K562 (cell line): ENCODE measurements at regions not wholly inside any gene's neighbourhood (a gene's known extent, or its start where the extent isn't known, plus 50 kb on each side); places are given as distances from the start of the nearest gene placed in this dataset.

Source experiments
- FOXM1 ChIP-seq, 2 experiments: fragments of 450-650 bp in 1 of 2; sonication (generic) in 1 of 2; formaldehyde crosslinking in 1 of 2; IDR thresholded peaks; 2 replicates each; pipeline versions ENCODE4 v1.6.1 to v1.9.0; 2017 to 2022; ENCODE audit warnings: low read depth in 2 of 2, mild to moderate bottlenecking in 2 of 2, missing genetic modification reagents in 1 of 2, moderate library complexity in 1 of 2
- IFI16 ChIP-seq: fragments of 250-450 bp; sonication (Bioruptor Pico); IDR thresholded peaks from 2 replicates; pipeline ENCODE4 v2.1.2; 2022; ENCODE audit warnings: mild to moderate bottlenecking, inconsistent platforms
- RBM22 ChIP-seq: fragments of 200-400 bp; formaldehyde crosslinking; IDR thresholded peaks from 2 replicates; pipeline ENCODE4 v1.6.1; 2018; ENCODE audit warnings: low read length, low read depth; ENCODE audit not compliant: poor library complexity, severe bottlenecking
- RBM25 ChIP-seq: fragments of 200-400 bp; formaldehyde crosslinking; IDR thresholded peaks from 2 replicates; pipeline ENCODE4 v1.6.1; 2018; ENCODE audit warnings: low read length, low read depth, moderate library complexity; ENCODE audit not compliant: severe bottlenecking
- RFX7 ChIP-seq: fragments of 250-450 bp; sonication (Bioruptor Pico); IDR thresholded peaks from 2 replicates; pipeline ENCODE4 v1.5.1; 2021; ENCODE audit warnings: mild to moderate bottlenecking
- SP2 ChIP-seq: IDR thresholded peaks from 2 replicates; pipeline ENCODE4 v1.6.1; 2011; ENCODE audit warnings: mild to moderate bottlenecking, low read depth, low read length, moderate library complexity; ENCODE audit not compliant: poor library complexity, severe bottlenecking; ENCODE audit errors: extremely low read depth
- XRCC5 ChIP-seq: fragments of 200-400 bp; formaldehyde crosslinking; IDR thresholded peaks from 2 replicates; pipeline ENCODE4 v1.6.1; 2017; ENCODE audit warnings: low read depth, mild to moderate bottlenecking, low read length
- ZNF140 ChIP-seq: fragments of 250-450 bp; sonication (Bioruptor Pico); IDR thresholded peaks from 2 replicates; pipeline ENCODE4 v1.8.0; 2021; ENCODE audit warnings: moderate library complexity, mild to moderate bottlenecking, inconsistent platforms
- ZNF445 ChIP-seq: fragments of 250-450 bp; sonication (Bioruptor Pico); IDR thresholded peaks from 2 replicates; pipeline ENCODE4 v1.4.0; 2020; ENCODE audit warnings: low read depth, mild to moderate bottlenecking, moderate library complexity
- TF ChIP-seq, protein P1 (sequence below), 2 experiments: fragments of 450-650 bp in 1 of 2; sonication (generic) in 1 of 2; formaldehyde crosslinking in 1 of 2; IDR thresholded peaks; 2 replicates each; pipeline versions ENCODE4 v1.7.1 to v1.9.0; 2016 to 2022; ENCODE audit warnings: inconsistent platforms in 1 of 2, mild to moderate bottlenecking in 1 of 2, missing genetic modification reagents in 1 of 2
- TF ChIP-seq, protein P2 (sequence below): fragments of 450-650 bp; conservative IDR thresholded peaks from 2 replicates; pipeline ENCODE4 v1.6.1; 2016; ENCODE audit warnings: missing genetic modification characterization, low read depth, mild to moderate bottlenecking, control low read depth, missing compliant biosample characterization
- TF ChIP-seq, protein P3 (sequence below): fragments of 250-450 bp; sonication (Bioruptor Pico); IDR thresholded peaks from 2 replicates; pipeline ENCODE4 v1.8.0; 2021; ENCODE audit warnings: moderate library complexity, mild to moderate bottlenecking, inconsistent platforms

DNA sequence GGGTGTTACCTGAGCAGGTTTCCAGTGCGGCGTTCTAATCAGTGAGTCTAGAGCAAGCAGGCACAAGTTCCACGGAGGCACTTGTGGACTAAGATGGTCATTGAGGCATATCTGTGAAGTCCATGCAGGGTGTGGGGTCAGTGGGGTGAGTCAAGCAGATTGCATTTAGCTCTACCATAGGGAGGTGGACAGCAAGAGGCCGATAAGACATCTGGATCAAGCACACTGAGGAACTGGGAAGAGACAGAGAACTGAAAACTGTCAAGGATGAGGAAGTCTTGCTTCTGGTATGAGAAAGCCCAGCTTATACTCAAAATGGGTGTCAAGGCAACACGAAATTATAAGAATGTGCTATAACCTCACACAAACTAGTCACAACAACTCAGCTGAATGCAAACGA, 61.2 kb upstream of the SLC39A10 start (continued):
- TF ChIP-seq, protein P1, sequence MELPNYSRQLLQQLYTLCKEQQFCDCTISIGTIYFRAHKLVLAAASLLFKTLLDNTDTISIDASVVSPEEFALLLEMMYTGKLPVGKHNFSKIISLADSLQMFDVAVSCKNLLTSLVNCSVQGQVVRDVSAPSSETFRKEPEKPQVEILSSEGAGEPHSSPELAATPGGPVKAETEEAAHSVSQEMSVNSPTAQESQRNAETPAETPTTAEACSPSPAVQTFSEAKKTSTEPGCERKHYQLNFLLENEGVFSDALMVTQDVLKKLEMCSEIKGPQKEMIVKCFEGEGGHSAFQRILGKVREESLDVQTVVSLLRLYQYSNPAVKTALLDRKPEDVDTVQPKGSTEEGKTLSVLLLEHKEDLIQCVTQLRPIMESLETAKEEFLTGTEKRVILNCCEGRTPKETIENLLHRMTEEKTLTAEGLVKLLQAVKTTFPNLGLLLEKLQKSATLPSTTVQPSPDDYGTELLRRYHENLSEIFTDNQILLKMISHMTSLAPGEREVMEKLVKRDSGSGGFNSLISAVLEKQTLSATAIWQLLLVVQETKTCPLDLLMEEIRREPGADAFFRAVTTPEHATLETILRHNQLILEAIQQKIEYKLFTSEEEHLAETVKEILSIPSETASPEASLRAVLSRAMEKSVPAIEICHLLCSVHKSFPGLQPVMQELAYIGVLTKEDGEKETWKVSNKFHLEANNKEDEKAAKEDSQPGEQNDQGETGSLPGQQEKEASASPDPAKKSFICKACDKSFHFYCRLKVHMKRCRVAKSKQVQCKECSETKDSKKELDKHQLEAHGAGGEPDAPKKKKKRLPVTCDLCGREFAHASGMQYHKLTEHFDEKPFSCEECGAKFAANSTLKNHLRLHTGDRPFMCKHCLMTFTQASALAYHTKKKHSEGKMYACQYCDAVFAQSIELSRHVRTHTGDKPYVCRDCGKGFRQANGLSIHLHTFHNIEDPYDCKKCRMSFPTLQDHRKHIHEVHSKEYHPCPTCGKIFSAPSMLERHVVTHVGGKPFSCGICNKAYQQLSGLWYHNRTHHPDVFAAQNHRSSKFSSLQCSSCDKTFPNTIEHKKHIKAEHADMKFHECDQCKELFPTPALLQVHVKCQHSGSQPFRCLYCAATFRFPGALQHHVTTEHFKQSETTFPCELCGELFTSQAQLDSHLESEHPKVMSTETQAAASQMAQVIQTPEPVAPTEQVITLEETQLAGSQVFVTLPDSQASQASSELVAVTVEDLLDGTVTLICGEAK (IDR thresholded peaks at IDR 0.05), result no peak
- TF ChIP-seq, protein P1 (CRISPR knock-in tag; IDR thresholded peaks at IDR 0.05), result no peak
- TF ChIP-seq RBM22 (no peak), IFI16 (no peak), RFX7 (CRISPR knock-in tag) (no peak), FOXM1 (IDR thresholded peaks at IDR 0.05; ENCODE audit: low read depth) (peak; percentile 81), FOXM1 (CRISPR knock-in tag; IDR thresholded peaks at IDR 0.05; ENCODE audit: low read depth) (no peak), ZNF140 (CRISPR knock-in tag) (no peak), XRCC5 (no peak), RBM25 (no peak), ZNF445 (CRISPR knock-in tag) (no peak), SP2 (no peak)
- TF ChIP-seq, protein P2, sequence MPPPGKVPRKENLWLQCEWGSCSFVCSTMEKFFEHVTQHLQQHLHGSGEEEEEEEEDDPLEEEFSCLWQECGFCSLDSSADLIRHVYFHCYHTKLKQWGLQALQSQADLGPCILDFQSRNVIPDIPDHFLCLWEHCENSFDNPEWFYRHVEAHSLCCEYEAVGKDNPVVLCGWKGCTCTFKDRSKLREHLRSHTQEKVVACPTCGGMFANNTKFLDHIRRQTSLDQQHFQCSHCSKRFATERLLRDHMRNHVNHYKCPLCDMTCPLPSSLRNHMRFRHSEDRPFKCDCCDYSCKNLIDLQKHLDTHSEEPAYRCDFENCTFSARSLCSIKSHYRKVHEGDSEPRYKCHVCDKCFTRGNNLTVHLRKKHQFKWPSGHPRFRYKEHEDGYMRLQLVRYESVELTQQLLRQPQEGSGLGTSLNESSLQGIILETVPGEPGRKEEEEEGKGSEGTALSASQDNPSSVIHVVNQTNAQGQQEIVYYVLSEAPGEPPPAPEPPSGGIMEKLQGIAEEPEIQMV (tag), result no peak
- TF ChIP-seq, protein P3, sequence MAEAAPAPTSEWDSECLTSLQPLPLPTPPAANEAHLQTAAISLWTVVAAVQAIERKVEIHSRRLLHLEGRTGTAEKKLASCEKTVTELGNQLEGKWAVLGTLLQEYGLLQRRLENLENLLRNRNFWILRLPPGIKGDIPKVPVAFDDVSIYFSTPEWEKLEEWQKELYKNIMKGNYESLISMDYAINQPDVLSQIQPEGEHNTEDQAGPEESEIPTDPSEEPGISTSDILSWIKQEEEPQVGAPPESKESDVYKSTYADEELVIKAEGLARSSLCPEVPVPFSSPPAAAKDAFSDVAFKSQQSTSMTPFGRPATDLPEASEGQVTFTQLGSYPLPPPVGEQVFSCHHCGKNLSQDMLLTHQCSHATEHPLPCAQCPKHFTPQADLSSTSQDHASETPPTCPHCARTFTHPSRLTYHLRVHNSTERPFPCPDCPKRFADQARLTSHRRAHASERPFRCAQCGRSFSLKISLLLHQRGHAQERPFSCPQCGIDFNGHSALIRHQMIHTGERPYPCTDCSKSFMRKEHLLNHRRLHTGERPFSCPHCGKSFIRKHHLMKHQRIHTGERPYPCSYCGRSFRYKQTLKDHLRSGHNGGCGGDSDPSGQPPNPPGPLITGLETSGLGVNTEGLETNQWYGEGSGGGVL (CRISPR knock-in tag), result no peak
